Choroid plexus epithelial cell (primary cell): ENCODE measurements at regions not wholly inside any gene's neighbourhood (a gene's known extent, or its start where the extent isn't known, plus 50 kb on each side); places are given as distances from the start of the nearest gene placed in this dataset.

Experiments
- DNase-seq: peaks from one replicate; pipeline ENCODE4 v3.0.0-alpha.2; 2010; ENCODE audit warnings: low read depth
- H3K4me3 ChIP-seq: 2 replicates; pipeline ENCODE4 v1.5.1; 2011; ENCODE audit warnings: low read depth, mild to moderate bottlenecking, control low read depth, low read length, moderate library complexity
- CTCF ChIP-seq: conservative IDR thresholded peaks from 2 replicates; pipeline ENCODE4 v1.5.1; 2011; ENCODE audit warnings: low read depth, mild to moderate bottlenecking, control low read depth, inconsistent platforms, low read length, moderate library complexity

- TF ChIP-seq CTCF = no peak
- DNase-seq = no peak
- H3K4me3 ChIP-seq = no peak overlapping the region
Observed at GRCh38 chr5:148924817-148925216, 98.4 kb downstream of the ADRB2 start.

- DNase-seq = no peak
- no peak for TF ChIP-seq CTCF
- no peak overlapping the region for H3K4me3 ChIP-seq
Observed at GRCh38 chr5:148926207-148926606, 99.8 kb downstream of the ADRB2 start.

GRCh38 chr5:148927307-148927946 lies 101.0 kb downstream of the ADRB2 start:
- no peak for TF ChIP-seq CTCF
- no peak overlapping the region for H3K4me3 ChIP-seq
- no peak for DNase-seq

GRCh38 chr5:148928141-148928540 lies 101.7 kb downstream of the ADRB2 start:
- no peak for DNase-seq
- no peak for TF ChIP-seq CTCF
- no peak overlapping the region for H3K4me3 ChIP-seq

GRCh38 chr5:148931453-148932057 lies 105.1 kb downstream of the ADRB2 start:
- H3K4me3 ChIP-seq = no peak overlapping the region
- DNase-seq = no peak
- no peak for TF ChIP-seq CTCF

- no peak for DNase-seq
- no peak for TF ChIP-seq CTCF
- no peak overlapping the region for H3K4me3 ChIP-seq
Observed at GRCh38 chr5:148932355-148932935, 106.0 kb downstream of the ADRB2 start.

GRCh38 chr5:148933903-148934432 lies 107.6 kb downstream of the ADRB2 start:
- no peak for DNase-seq
- no peak for TF ChIP-seq CTCF

More at GRCh38 chr5:148933903-148934432, 107.6 kb downstream of the ADRB2 start:
- H3K4me3 ChIP-seq = no peak overlapping the region
